HEK293 (cell line): ENCODE measurements at regions not wholly inside any gene's neighbourhood (a gene's known extent, or its start where the extent isn't known, plus 50 kb on each side); places are given as distances from the start of the nearest gene placed in this dataset.
A peak's percentile ranks its signal among the peaks of the same experiment; 100 is the strongest.

Source experiments
- CTCF ChIA-PET: fragments of 350-600 bp; formaldehyde crosslinking; extraction: SDS; loops from one replicate; lab custom pipeline; 2021; ENCODE audit warnings: antibody characterized with exemption; lab: Yijun Ruan, JAX
- POLR2A ChIA-PET: fragments of 300-600 bp; formaldehyde crosslinking; extraction: SDS; loops from one replicate; lab custom pipeline; 2020; ENCODE audit warnings: antibody characterized with exemption, inconsistent platforms; lab: Yijun Ruan, JAX
- H3K27ac ChIP-seq: fragments of 200-500 bp; sonication (Bioruptor generic); 2 replicates; pipeline ENCODE4 v1.5.1; 2014; ENCODE audit warnings: low read depth, low read length, control low read depth, inconsistent platforms; ENCODE audit errors: extremely low read depth
- H3K36me3 ChIP-seq, 2 experiments: fragments of 200-500 bp in 1 of 2; sonication (Bioruptor generic) in 1 of 2; 1 replicate in 1 of 2; 2 replicates in 1 of 2; pipeline ENCODE4 v1.5.1; 2014 to 2017; ENCODE audit warnings: inconsistent platforms in 2 of 2, low read length in 2 of 2; ENCODE audit not compliant: control insufficient read depth in 2 of 2, insufficient read depth in 1 of 2
- H3K4me1 ChIP-seq: fragments of 200-500 bp; sonication (Bioruptor generic); 2 replicates; pipeline ENCODE4 v1.5.1; 2014; ENCODE audit warnings: mild to moderate bottlenecking, low read length, inconsistent platforms; ENCODE audit not compliant: control insufficient read depth, insufficient read depth
- H3K4me3 ChIP-seq: 2 replicates; pipeline ENCODE4 v1.5.1; 2011; ENCODE audit warnings: low read depth, mild to moderate bottlenecking, control low read depth, low read length, moderate library complexity
- H3K9me3 ChIP-seq: fragments of 200-500 bp; sonication (Bioruptor generic); 2 replicates; pipeline ENCODE4 v1.5.1; 2014; ENCODE audit warnings: low read depth, low read length, inconsistent platforms; ENCODE audit not compliant: control insufficient read depth, insufficient read depth
- BCL11B ChIP-seq: fragments of 450-650 bp; formaldehyde crosslinking; IDR thresholded peaks from 2 replicates; pipeline ENCODE4 v1.5.1; 2016; ENCODE audit warnings: low read depth, missing biosample characterization, missing genetic modification characterization
- PBX3 ChIP-seq: sonication (generic); formaldehyde crosslinking; IDR thresholded peaks from 2 replicates; pipeline ENCODE4 v1.8.1; 2022; ENCODE audit warnings: mild to moderate bottlenecking, moderate library complexity, missing genetic modification reagents
- REST ChIP-seq: fragments of 450-650 bp; formaldehyde crosslinking; IDR thresholded peaks from 2 replicates; pipeline ENCODE4 v1.5.1; 2016; ENCODE audit warnings: missing biosample characterization, missing genetic modification characterization
- SETDB1 ChIP-seq: IDR thresholded peaks from one replicate; pipeline ENCODE4 v1.6.1; 2017; ENCODE audit warnings: mild to moderate bottlenecking, low read length, moderate library complexity, mixed read lengths; ENCODE audit not compliant: insufficient read length
- TCF7L2 ChIP-seq: IDR thresholded peaks from 2 replicates; pipeline ENCODE4 v1.6.1; 2011; ENCODE audit warnings: low read depth, mild to moderate bottlenecking, inconsistent platforms, low read length, moderate library complexity, borderline replicate concordance
- YY2 ChIP-seq: fragments of 450-650 bp; formaldehyde crosslinking; IDR thresholded peaks from 2 replicates; pipeline ENCODE4 v1.5.1; 2016; ENCODE audit warnings: missing biosample characterization, missing genetic modification characterization
- ZBTB49 ChIP-seq: fragments of 450-650 bp; formaldehyde crosslinking; IDR thresholded peaks from 2 replicates; pipeline ENCODE4 v1.5.1; 2016; ENCODE audit warnings: missing biosample characterization, missing genetic modification characterization, low read depth
- ZEB2 ChIP-seq: fragments of 450-650 bp; formaldehyde crosslinking; IDR thresholded peaks from 2 replicates; pipeline ENCODE4 v1.5.1; 2016; ENCODE audit warnings: missing biosample characterization, missing genetic modification characterization
- ZNF10 ChIP-seq: fragments of 450-650 bp; formaldehyde crosslinking; IDR thresholded peaks from 2 replicates; pipeline ENCODE4 v1.5.1; 2017; ENCODE audit warnings: missing biosample characterization, missing genetic modification characterization
- ZNF114 ChIP-seq: fragments of 450-650 bp; formaldehyde crosslinking; IDR thresholded peaks from 2 replicates; pipeline ENCODE4 v1.5.0; 2017; ENCODE audit warnings: missing biosample characterization, missing genetic modification characterization
- ZNF266 ChIP-seq: fragments of 450-650 bp; formaldehyde crosslinking; IDR thresholded peaks from 2 replicates; pipeline ENCODE4 v1.5.1; 2016; ENCODE audit warnings: missing biosample characterization, missing genetic modification characterization, low read depth
- ZNF274 ChIP-seq, 2 experiments: fragments of 200-500 bp in 1 of 2; fragments of 450-650 bp in 1 of 2; sonication (Bioruptor generic) in 1 of 2; formaldehyde crosslinking in 1 of 2; IDR thresholded peaks; 2 replicates each; pipeline versions ENCODE4 v1.5.1 to v1.6.1; 2014 to 2016; ENCODE audit warnings: borderline replicate concordance in 1 of 2, inconsistent platforms in 1 of 2, low read length in 1 of 2, missing biosample characterization in 1 of 2, missing genetic modification characterization in 1 of 2
- ZNF416 ChIP-seq: fragments of 450-650 bp; formaldehyde crosslinking; IDR thresholded peaks from 2 replicates; pipeline ENCODE4 v1.5.1; 2016; ENCODE audit warnings: missing biosample characterization, missing genetic modification characterization
- ZNF423 ChIP-seq: fragments of 450-650 bp; formaldehyde crosslinking; IDR thresholded peaks from 2 replicates; pipeline ENCODE4 v1.5.1; 2016; ENCODE audit warnings: missing biosample characterization, missing genetic modification characterization
- ZNF426 ChIP-seq: fragments of 450-650 bp; formaldehyde crosslinking; IDR thresholded peaks from 2 replicates; pipeline ENCODE4 v1.5.1; 2017; ENCODE audit warnings: missing biosample characterization, missing genetic modification characterization, mild to moderate bottlenecking, inconsistent platforms, moderate library complexity
- ZNF561 ChIP-seq: fragments of 450-650 bp; IDR thresholded peaks from 2 replicates; pipeline ENCODE4 v1.5.1; 2018; ENCODE audit warnings: missing biosample characterization, missing genetic modification characterization, borderline replicate concordance
- ZNF571 ChIP-seq: fragments of 450-650 bp; formaldehyde crosslinking; IDR thresholded peaks from 2 replicates; pipeline ENCODE4 v1.5.0; 2017; ENCODE audit warnings: missing biosample characterization, missing genetic modification characterization
- ZNF777 ChIP-seq: fragments of 450-650 bp; formaldehyde crosslinking; IDR thresholded peaks from 2 replicates; pipeline ENCODE4 v1.5.1; 2017; ENCODE audit warnings: missing biosample characterization, missing genetic modification characterization, borderline replicate concordance
- ZNF791 ChIP-seq: fragments of 450-650 bp; formaldehyde crosslinking; IDR thresholded peaks from 2 replicates; pipeline ENCODE4 v1.5.1; 2016; ENCODE audit warnings: missing biosample characterization, missing genetic modification characterization
- TF ChIP-seq, protein P1 (sequence below): fragments of 450-650 bp; formaldehyde crosslinking; IDR thresholded peaks from 2 replicates; pipeline ENCODE4 v1.5.1; 2017; ENCODE audit warnings: missing biosample characterization, missing genetic modification characterization
- TF ChIP-seq, protein P2 (sequence below): fragments of 450-650 bp; formaldehyde crosslinking; IDR thresholded peaks from 2 replicates; pipeline ENCODE4 v1.5.1; 2016; ENCODE audit warnings: missing biosample characterization, missing genetic modification characterization

DNA sequence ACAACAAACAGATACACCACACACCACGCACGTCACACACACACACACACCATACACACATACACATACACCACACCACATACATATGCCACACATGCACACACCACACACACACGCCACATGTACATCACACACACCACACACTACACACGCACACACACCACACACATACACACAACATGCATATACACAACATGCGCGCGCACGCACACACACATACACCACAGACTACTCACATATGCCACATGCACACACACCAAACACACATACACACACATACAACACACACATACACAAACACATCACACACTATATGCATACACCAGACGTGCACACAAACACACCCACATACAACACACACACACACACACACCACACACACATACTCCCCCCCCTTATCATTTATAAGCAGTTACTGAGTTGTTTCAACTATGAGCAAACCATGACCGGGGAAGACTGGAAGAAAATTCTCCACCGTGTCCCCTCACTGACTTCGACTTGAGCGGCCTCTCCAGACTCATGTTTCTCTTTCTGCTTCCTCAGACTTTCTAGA lies 126.7 kb upstream of the IQSEC1 start (continued):
- TF ChIP-seq, protein P1, sequence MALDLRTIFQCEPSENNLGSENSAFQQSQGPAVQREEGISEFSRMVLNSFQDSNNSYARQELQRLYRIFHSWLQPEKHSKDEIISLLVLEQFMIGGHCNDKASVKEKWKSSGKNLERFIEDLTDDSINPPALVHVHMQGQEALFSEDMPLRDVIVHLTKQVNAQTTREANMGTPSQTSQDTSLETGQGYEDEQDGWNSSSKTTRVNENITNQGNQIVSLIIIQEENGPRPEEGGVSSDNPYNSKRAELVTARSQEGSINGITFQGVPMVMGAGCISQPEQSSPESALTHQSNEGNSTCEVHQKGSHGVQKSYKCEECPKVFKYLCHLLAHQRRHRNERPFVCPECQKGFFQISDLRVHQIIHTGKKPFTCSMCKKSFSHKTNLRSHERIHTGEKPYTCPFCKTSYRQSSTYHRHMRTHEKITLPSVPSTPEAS (tag by site-specific recombination): peak; percentile 90
- TF ChIP-seq ZNF571 (tag by site-specific recombination) (no peak), ZNF266 (tag by site-specific recombination) (0 out of 2 replicates have a peak, but pooled peaks have one; percentile 37), YY2 (tag by site-specific recombination) (0 out of 2 replicates have a peak, but pooled peaks have one; percentile 27)
- TF ChIP-seq, protein P2, sequence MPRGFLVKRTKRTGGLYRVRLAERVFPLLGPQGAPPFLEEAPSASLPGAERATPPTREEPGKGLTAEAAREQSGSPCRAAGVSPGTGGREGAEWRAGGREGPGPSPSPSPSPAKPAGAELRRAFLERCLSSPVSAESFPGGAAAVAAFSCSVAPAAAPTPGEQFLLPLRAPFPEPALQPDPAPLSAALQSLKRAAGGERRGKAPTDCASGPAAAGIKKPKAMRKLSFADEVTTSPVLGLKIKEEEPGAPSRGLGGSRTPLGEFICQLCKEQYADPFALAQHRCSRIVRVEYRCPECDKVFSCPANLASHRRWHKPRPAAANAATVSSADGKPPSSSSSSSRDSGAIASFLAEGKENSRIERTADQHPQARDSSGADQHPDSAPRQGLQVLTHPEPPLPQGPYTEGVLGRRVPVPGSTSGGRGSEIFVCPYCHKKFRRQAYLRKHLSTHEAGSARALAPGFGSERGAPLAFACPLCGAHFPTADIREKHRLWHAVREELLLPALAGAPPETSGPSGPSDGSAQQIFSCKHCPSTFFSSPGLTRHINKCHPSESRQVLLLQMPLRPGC (tag by site-specific recombination): no peak

GRCh38 chr3:13199006-13199776 lies 126.0 kb upstream of the IQSEC1 start:
- no peak overlapping the region for H3K4me3 ChIP-seq
- ChIA-PET POLR2A (no interaction called here), CTCF (interaction anchor here (0.7 kb wide), 1 partner anchor 262 kb away, joined by 3 read pairs; no protein-coding TSS in a partner anchor)
- H3K27ac ChIP-seq: no peak overlapping the region
- no peaks in the 10 kb centered on the region for H3K9me3 ChIP-seq
- no peaks in the 10 kb centered on the region for H3K36me3 ChIP-seq
- no peak for TF ChIP-seq PBX3
- no peak for TF ChIP-seq SETDB1
- H3K4me1 ChIP-seq: no peaks in the 10 kb centered on the region

DNA sequence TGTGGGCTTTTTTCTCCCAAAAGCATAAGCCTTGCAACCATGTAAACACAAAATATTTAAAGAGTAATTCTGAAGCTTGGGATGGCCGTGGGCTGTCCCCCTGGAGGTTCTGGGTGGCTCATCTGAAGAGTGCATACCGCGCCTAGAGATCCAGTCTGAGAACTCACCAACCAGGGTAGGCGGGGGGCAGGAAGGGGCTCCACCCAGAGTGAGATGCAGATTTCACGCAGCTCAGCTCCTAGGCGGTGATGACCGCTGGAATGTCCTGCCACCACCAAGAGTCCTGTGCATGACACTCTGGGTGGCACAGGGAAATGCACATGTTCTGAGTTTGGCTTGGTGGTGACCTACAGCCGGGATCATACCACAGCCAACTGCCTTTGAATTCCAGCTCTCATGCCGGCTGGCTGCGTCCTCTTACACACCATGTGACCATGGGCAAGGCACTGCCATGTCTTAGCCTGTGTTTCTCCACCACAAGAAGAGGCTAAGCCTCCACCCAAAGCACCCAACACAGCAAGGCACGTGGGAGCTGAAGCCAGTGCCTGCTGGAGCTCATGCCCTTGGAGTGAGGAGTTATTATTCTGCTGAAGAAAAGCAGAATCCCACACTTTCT lies 125.1 kb upstream of the IQSEC1 start:
- Histone ChIP-seq H3K4me3 (no peak overlapping the region), H3K36me3 (no peaks in the 10 kb centered on the region), H3K9me3 (no peaks in the 10 kb centered on the region), H3K27ac (no peak overlapping the region), H3K4me1 (no peaks in the 10 kb centered on the region)
- ChIA-PET POLR2A (no interaction called here), CTCF (no interaction called here)
- TF ChIP-seq ZNF426 (tag by site-specific recombination): no peak
- no peak for TF ChIP-seq TCF7L2
- TF ChIP-seq ZNF10: no peak
- no peak for TF ChIP-seq ZNF416
- no peak for TF ChIP-seq ZEB2
- TF ChIP-seq ZNF274 (IDR thresholded peaks at IDR 0.05; ENCODE audit: low read length): no peak
- no peak for TF ChIP-seq ZNF274 (tag by site-specific recombination; IDR thresholded peaks at IDR 0.05; ENCODE audit: borderline replicate concordance)
- TF ChIP-seq ZNF791 (tag by site-specific recombination): no peak
- TF ChIP-seq ZNF777 (tag by site-specific recombination): no peak
- TF ChIP-seq ZNF423 (tag by site-specific recombination): no peak
- no peak for TF ChIP-seq ZNF114
- TF ChIP-seq BCL11B (tag by site-specific recombination): no peak
- no peak for TF ChIP-seq REST (tag by site-specific recombination)
- no peak for TF ChIP-seq ZBTB49 (tag by site-specific recombination)
- TF ChIP-seq ZNF561 (tag by site-specific recombination): no peak
